Tibial nerve (tissue), 4 donors: ENCODE measurements at regions not wholly inside any gene's neighbourhood (a gene's known extent, or its start where the extent isn't known, plus 50 kb on each side); places are given as distances from the start of the nearest gene placed in this dataset.

ENCODE experiments used
- DNase-seq, 2 donors: peaks; one replicate each; pipeline ENCODE4 v3.0.0-alpha.2; 2019; ENCODE audit warnings: low spot score in 2 of 2
- H3K27ac ChIP-seq, 4 donors: fragments of 200-600 bp; sonication (generic) in 3 of 4; one replicate each; pipeline ENCODE4 v1.5.1; 2017 to 2019; ENCODE audit warnings: mild to moderate bottlenecking in 1 of 4
- H3K27me3 ChIP-seq, 2 donors: fragments of 200-600 bp; sonication (generic) in 1 of 2; one replicate each; pipeline versions ENCODE4 v1.5.1 to v1.6.0; 2017 to 2019
- H3K36me3 ChIP-seq, 3 donors: fragments of 200-600 bp; sonication (generic); one replicate each; pipeline ENCODE4 v1.5.1; 2018 to 2019
- H3K4me1 ChIP-seq, 4 donors: fragments of 200-600 bp; sonication (generic) in 3 of 4; one replicate each; pipeline ENCODE4 v1.5.1; 2017 to 2019
- H3K4me3 ChIP-seq, 4 donors: fragments of 200-600 bp; sonication (generic) in 3 of 4; one replicate each; pipeline ENCODE4 v1.5.1; 2017 to 2019; ENCODE audit warnings: mild to moderate bottlenecking in 1 of 4, moderate library complexity in 1 of 4
- H3K9me3 ChIP-seq, 4 donors: fragments of 200-600 bp; sonication (generic) in 3 of 4; one replicate each; pipeline ENCODE4 v1.5.1; 2017 to 2019
- CTCF ChIP-seq, 5 experiments: fragments of 200-600 bp in 3 of 5; fragments of 450-650 bp in 2 of 5; sonication (generic) in 3 of 5; IDR thresholded peaks; one replicate each; pipeline ENCODE4 v1.5.1; 2016 to 2019; ENCODE audit warnings: antibody characterized with exemption in 5 of 5, mild to moderate bottlenecking in 3 of 5, moderate library complexity in 2 of 5
- EP300 ChIP-seq, 2 donors: sonication (generic); formaldehyde crosslinking; IDR thresholded peaks; one replicate each; pipeline ENCODE4 v1.6.1; 2017; ENCODE audit warnings: antibody characterized with exemption in 2 of 2, mild to moderate bottlenecking in 1 of 2
- POLR2A ChIP-seq, 2 donors: fragments of 450-650 bp; IDR thresholded peaks; one replicate each; pipeline ENCODE4 v1.6.1; 2017; ENCODE audit warnings: antibody characterized with exemption in 2 of 2, mild to moderate bottlenecking in 2 of 2, moderate library complexity in 2 of 2
- WGBS, 2 donors: methylation state at CpG; one replicate each; pipeline ENCODE4 v1.1.5; 2018; 5-methylcytosine and 5-hydroxymethylcytosine counted together

- peaks cover 0 to 3% (median 0%) of the 10 kb centered on the region in 4 donors for H3K4me1 ChIP-seq
- H3K27ac ChIP-seq, result no peak overlapping the region
- H3K9me3 ChIP-seq, result no peaks in the 10 kb centered on the region
- TF ChIP-seq CTCF (IDR thresholded peaks at IDR 0.05) (no peak), POLR2A (IDR thresholded peaks at IDR 0.05) (no peak)
- H3K4me3 ChIP-seq, result no peak overlapping the region
- no peak for DNase-seq
- H3K36me3 ChIP-seq, result no peaks in the 10 kb centered on the region
- H3K27me3 ChIP-seq, result no peaks in the 10 kb centered on the region
- 59 to 70% methylated on average over 1 of the region's 1 CpG for WGBS, 2 donors
Observed at GRCh38 chr2:146143971-146144370, 1624.1 kb upstream of the ZEB2 start.

- TF ChIP-seq CTCF (IDR thresholded peaks at IDR 0.05) (no peak), POLR2A (IDR thresholded peaks at IDR 0.05) (no peak), EP300 (IDR thresholded peaks at IDR 0.05) (no peak)
- WGBS, 2 donors, result 70 to 81% methylated on average over 3 of the region's 3 CpGs
- DNase-seq, result no peak
- Histone ChIP-seq H3K9me3 (no peaks in the 10 kb centered on the region), H3K27ac (no peak overlapping the region), H3K36me3 (no peaks in the 10 kb centered on the region), H3K27me3 (no peaks in the 10 kb centered on the region), H3K4me3 (no peak overlapping the region), H3K4me1 (no peaks in the 10 kb centered on the region)
Observed at GRCh38 chr2:146138820-146139219, 1618.9 kb upstream of the ZEB2 start.

DNA sequence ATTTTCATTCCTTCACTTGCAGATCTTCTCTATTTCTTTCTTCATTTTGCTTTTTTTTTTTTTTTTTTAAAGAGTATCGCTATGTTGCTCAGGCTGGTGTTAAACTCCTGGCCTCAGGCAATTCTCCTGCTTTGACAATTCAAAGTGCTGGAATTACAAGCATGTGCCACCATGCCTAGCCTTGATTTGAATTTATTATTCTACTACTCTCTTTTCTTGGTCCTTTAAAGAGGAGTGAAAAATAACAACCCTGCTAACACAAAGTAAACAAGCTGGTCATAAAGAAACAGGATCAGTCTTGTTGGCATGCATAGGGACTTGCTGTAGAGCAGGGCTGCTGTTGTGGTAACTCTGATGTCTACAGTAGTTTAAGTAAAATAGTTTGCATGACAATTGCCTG, 1615.3 kb upstream of the ZEB2 start:
- no peaks in the 10 kb centered on the region for H3K9me3 ChIP-seq
- no peaks in the 10 kb centered on the region for H3K36me3 ChIP-seq
- H3K4me1 ChIP-seq, result no peaks in the 10 kb centered on the region
- no peak overlapping the region for H3K27ac ChIP-seq
- no peaks in the 10 kb centered on the region for H3K27me3 ChIP-seq
- H3K4me3 ChIP-seq, result no peak overlapping the region
- 92 to 95% methylated on average over 1 of the region's 1 CpG for WGBS, 2 donors
- TF ChIP-seq POLR2A (IDR thresholded peaks at IDR 0.05) (no peak), EP300 (IDR thresholded peaks at IDR 0.05) (no peak), CTCF (IDR thresholded peaks at IDR 0.05) (no peak)
- no peak for DNase-seq

DNA sequence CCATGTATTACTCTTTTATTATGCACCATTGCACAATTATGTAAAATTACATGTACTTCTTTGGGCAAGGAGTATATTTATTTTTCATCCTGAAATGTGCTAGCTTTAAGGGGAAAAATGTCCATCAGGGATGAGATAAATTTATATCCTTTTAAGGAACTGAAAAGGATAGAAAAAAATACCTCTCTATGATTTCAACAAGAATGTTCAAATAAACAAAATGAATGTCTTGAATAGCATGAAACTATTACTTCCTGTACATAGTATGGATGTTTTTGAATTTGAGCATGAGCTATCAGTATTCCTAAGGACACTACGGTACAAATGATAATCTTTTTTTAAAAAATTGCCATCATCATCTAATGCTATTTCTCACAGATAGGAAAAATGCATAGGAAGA, 1611.9 kb upstream of the ZEB2 start:
- Histone ChIP-seq H3K27ac (no peak overlapping the region), H3K27me3 (no peaks in the 10 kb centered on the region), H3K36me3 (no peaks in the 10 kb centered on the region), H3K4me3 (no peak overlapping the region), H3K9me3 (no peaks in the 10 kb centered on the region), H3K4me1 (no peaks in the 10 kb centered on the region)
- TF ChIP-seq EP300 (IDR thresholded peaks at IDR 0.05) (no peak), POLR2A (IDR thresholded peaks at IDR 0.05) (no peak), CTCF (IDR thresholded peaks at IDR 0.05) (no peak)
- 95% methylated on average over 1 of the region's 1 CpG for WGBS, 2 donors
- DNase-seq, result no peak

GRCh38 chr2:146131048-146131447, 1611.1 kb upstream of the ZEB2 start:
- whole genome bisulfite sequencing, 2 donors, result 38 to 62% methylated on average over 2 of the region's 2 CpGs
- no peak for DNase-seq
- H3K27ac ChIP-seq, result no peak overlapping the region
- H3K27me3 ChIP-seq, result no peaks in the 10 kb centered on the region
- no peak overlapping the region for H3K4me3 ChIP-seq
- no peaks in the 10 kb centered on the region for H3K4me1 ChIP-seq
- TF ChIP-seq CTCF (IDR thresholded peaks at IDR 0.05), result no peak
- TF ChIP-seq POLR2A (IDR thresholded peaks at IDR 0.05), result no peak
- no peak for TF ChIP-seq EP300 (IDR thresholded peaks at IDR 0.05)
- no peaks in the 10 kb centered on the region for H3K36me3 ChIP-seq
- H3K9me3 ChIP-seq, result no peaks in the 10 kb centered on the region
